COLO829 (cell line): ENCODE measurements at regions not wholly inside any gene's neighbourhood (a gene's known extent, or its start where the extent isn't known, plus 50 kb on each side); places are given as distances from the start of the nearest gene placed in this dataset.

ENCODE experiments used
- DNase-seq: peaks from one replicate; pipeline ENCODE4 v3.0.0; 2012; ENCODE audit warnings: low spot score

DNA sequence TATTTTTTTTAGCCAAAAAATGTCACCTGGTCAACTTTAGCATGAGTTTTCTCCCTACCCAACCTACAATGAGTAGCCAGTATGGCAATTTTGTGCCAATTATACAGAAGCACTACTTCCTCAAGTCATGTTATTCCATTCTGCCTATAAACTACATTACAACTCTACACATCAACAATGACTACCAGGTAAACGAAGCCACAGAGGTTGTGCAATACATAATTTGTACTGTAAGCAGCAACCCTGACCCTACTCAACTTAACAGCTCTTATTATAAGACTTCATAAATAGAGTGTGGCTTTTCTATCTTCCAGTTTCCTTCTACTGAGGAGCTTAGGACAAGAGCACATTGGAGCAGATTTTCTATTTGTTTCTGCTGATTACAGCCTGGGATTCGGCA is 160.5 kb downstream of the HS3ST1 start:
- no peak for DNase-seq

DNA sequence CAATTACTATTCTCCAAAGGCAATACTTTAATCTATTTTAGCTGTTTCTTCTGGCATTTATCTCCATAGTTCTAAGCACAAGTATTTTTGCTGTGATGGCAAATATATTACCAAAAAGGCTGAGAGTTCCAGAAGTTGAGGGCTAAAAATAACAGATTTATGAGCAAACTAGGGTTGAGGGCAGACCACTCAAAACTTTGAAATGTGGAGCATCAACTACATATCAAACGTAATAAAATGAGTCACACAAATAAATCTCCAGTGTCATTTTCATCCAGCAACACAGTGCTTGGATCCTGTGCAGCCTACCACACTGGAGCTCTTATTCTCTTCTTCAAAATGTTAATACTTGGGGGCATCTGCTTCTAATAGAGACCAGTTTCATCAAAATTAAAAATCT is 163.9 kb downstream of the HS3ST1 start:
- no peak for DNase-seq

DNA sequence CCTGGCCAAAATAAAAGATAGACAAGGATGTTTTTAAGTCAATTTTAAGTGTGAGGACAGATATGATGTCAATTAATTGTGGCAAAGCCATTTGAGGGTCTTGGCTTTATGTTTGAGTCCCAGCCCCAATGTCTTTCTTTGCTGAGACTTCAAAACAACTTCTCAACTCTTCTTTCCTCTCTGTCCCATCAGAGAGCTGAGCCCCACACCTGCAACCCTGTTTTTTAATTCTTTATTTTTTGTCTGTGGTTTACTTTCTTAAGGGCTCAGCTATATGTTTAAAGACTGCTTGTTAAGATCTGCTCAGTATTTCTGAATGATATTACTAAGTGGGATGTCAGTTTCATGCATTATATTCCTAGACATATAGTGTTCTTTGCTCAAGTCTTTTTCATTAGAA is 164.3 kb downstream of the HS3ST1 start:
- no peak for DNase-seq

DNA sequence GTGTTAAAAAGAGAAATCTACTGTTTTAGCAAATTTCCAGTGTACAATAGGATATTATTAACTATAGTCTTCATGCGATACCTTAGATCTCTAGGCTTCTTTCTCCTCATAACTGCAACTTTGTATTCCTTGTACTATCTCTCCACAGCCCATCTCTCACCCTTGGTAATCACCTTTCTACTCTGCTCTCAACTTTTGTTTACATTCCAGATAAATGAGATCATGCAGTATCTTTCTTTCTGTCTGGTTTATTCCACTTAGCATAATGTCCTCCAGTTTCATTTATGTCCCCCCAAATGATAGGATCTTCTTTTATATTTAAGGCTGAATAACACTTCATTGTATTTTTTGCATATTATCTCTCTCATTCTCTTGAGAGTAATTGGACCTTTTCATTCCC is 165.5 kb downstream of the HS3ST1 start:
- no peak for DNase-seq

DNA sequence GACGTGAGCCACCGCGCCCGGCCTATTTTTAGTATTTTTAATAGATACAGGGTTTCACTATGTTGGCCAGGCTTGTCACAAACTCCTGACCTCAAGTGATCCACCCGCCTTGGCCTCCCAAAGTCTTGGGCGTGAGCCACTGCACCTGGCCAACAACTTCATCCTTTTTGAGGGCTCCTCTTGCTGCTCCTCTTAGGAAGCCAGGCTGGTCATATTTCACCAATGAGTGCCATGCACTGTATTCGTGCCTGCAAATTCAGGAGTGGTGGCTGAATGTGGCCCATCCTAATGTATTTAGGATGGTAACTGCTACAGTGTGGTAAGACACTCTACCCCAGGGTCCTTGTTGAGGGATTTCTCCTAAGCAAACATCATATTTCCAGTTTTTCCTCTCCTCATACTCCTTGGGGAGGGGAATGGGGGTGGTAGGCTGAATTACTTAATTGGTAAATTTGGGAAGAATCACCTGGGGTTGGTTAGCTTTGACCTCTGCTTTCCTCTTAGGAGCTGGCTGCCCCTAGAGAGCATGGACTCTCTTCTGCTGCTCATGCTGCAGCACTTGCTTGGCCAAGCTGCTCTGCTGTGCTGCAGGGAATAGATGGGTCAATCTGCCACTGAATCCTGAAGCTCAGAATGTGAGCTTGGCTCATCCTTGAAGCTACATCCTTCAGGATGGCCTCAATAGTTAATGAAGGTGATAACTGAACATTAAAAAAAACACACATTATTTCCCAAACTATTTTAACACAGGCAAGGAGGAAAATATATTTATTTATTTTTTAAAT is 167.4 kb downstream of the HS3ST1 start:
- DNase-seq: no peak

DNA sequence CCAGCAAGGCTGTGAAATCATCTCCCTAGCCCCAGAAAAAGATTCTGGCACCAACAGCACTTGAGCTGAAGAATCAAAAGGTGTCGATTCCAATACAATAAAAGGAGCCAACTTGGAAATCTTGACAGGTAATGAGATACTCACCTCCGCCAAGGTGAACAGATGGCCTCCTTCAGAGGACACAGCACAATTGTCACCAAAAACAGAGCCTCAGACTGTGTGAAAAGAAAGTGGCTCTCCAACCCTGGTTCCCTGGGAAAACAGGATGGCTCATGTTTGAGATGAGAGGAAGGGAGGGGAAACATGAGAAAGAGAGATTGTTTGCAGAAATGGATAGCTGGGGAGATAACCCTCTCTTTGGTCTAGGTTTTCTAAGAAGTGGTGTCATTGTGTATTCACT is 168.9 kb downstream of the HS3ST1 start:
- no peak for DNase-seq

DNA sequence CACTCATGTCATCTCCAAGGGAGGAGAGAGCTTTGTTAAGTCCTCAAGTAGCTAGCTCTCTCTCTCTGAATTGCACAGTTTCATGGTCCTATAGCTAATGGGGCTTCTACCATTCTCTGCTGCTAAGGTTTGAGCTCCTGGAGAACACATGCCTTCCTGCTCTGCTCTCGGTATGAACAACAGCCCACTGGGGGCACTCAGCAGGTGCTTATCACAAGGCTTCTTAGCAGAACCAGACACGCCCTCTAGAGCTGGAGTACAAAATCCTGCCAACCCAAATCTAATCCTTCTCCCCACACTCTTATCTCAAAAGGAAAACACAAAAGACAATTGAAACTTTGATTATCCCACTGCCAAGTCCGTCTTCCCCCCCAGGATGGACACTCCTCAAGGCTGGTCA is 176.5 kb downstream of the HS3ST1 start:
- DNase-seq: no peak

DNA sequence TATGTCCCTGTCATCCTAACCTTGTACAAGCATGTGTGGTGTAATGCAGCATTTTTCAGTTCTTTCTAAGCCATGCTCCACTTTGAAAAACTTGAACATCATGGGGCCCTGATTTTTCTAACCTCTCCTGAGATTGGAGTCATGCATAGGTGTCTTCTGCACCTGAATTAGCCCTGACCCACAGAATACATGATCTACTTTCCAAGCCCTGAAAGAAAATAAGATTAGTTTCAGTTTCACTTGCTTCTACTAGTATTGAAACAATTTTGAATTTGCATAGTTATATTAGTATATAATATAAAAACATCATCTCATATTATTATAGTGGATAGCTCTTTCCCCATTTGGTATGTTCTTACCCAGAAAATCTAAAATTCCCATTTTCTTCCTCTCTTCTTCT is 178.2 kb downstream of the HS3ST1 start:
- no peak for DNase-seq

DNA sequence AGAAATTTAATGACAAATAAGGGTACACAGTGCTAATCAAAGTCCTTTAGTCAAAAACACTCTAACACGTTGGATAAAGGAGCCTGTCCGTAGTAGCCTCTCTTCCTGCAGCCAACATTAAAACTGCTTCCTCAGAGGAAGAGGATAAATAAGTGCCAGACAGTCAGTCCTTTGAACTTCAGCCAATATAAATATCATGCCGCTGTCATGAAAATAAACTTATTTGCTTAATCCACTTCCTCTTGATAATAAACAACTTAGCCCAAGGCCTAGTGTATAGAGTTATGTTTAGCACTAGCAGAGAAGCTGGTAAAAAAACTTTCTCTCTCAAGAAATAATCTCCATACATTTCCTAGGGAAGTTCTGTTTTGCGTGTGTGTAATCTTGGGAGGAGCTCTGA is 196.7 kb downstream of the HS3ST1 start:
- no peak for DNase-seq

DNA sequence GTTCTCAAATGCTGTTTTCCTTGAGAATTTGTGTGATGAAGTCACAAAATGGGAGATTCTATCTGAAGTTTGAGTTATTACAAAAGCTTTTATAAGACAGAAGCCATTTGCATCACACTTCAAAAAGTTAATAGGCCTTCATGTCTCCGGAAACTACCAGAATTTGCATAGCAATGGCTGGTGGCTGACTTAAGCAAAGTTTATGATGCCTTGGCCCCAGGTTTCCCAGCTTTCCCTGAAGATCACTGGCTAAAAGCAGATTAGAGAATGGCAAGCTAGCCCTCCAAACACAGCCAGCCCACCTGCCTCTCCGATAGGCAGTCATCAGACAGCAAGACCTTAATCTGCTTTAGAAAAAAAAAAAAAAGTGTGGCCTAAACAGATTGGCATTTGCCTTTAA is 197.8 kb downstream of the HS3ST1 start:
- DNase-seq: no peak

DNA sequence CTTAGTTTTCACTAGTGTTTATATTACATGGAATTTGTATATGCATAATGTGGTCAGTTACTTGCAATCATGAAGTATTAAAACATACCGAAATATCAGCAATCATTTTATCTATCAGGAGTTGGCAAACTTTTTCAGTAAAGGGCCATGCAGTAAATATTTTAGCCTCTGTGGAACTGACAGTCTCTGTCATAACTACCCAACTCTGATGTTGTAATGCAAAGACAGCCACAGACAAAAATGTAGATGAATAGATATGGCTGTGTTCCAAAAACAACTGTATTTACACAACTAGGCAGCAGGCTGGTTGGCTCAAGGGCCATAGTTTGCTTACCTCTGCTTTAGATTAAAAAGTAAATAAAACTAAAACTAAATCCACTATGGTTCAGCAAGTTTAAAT is 200.2 kb downstream of the HS3ST1 start:
- no peak for DNase-seq

DNA sequence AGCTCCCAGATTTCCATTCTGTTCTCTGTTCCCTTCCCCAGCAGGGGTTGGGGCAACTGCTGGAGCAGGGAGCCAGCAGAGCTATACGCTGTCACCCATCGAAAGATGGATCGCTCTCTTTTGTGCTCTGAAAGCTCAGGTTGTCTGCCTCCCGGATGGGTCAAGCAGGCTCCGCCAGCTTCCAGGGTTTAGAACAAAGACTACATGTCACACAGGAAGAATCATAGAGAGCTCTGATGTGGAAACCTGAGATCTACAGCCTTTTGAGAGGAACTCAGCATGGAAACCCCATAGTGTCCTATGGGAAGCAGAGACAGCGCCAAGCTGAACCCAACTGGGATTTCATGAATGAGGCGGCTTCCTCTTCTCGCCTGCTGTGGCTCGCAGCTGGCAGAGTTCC is 205.4 kb downstream of the HS3ST1 start:
- no peak for DNase-seq

DNA sequence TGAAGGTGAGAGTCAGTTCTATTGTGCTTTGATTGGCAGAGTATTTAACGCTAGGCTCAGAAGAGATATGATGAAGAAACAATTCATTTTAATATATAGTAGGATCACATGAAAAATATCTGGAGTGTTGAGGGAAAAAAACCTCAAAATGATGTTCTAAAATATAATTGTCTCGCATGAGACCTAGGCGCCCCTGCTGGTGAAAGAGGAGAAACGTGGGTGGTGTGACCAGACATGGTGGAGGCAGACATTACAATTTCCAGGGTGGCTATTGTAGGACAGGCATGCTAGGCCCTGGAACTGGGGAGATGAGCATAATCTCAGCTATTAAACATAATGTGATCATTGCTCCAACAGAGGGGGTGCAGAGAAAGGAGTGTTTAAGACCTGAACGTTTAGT is 210.0 kb downstream of the HS3ST1 start:
- DNase-seq: no peak

DNA sequence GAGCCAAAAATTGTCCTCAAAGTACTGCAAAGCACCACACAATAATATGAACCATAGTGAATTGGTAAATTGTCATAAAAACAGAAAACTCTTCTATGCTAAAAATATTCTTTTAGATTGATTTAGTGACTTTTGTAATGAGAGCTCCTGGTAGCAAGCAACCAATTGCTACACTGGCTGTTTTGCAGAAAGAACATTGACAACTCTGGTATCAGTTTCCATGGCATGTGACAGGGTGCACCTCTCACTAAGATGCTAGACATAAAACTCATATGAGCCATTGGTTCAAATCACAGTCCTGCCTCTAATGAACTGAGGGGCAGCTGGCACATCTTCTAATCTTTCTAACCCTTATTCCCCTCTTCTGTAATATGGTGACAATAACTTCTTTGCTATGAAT is 212.2 kb downstream of the HS3ST1 start:
- DNase-seq: no peak

DNA sequence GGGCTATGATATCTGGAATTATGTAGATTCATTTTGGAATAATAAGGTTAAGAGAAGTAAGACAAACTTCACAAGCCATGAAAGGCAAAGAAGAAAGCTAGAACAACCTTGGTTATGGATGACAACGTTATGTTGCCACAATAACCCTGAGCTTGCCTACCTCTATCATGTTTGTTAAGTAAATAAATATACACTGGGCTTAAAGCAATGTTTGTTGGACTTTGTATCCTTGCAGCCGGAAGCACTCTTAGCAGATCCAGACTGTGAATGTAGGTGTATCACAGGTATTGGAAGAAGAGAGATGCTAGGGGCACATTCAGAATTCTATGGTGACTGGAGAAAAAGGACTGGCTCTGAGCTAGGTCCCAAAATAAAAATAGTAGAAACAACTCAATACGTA is 214.4 kb downstream of the HS3ST1 start:
- no peak for DNase-seq

DNA sequence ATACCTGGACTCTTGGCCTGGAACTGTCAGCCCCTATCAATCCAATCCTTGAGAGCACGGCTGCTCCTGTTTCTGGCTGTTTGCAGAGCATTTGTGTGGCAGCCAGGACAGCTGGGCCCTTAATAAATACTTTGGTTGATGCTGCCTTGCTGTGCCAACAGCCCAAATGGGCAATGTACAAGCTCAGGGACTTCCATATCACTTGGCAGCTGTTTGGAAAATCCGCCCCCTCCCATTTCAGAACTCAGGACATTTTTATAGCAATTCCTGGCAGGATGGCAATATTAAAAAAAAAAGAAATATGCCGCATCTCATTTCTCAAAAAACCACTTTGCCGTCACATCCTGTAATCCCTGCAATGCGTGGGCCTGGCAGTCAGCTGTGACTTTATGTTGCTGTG is 218.9 kb downstream of the HS3ST1 start:
- DNase-seq: no peak

DNA sequence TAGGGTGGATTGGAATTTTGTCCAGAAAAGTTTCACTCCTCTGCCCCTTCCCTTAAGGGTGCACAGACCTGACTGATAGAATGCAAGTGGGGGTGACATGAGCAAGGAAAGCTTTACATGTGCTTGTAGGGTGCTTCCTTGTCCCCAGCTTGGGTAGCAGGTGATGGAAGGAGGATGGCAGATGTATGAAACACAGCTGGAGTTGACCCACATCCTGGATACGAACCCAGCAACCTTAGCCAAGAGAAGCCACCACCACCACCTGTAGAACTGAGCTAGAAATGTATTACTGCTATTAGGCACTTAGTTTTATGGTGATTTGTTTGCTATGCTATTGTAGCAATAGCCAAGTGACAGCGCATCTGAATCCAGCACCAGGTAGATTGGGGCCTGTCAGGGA is 227.4 kb downstream of the HS3ST1 start:
- DNase-seq: no peak

DNA sequence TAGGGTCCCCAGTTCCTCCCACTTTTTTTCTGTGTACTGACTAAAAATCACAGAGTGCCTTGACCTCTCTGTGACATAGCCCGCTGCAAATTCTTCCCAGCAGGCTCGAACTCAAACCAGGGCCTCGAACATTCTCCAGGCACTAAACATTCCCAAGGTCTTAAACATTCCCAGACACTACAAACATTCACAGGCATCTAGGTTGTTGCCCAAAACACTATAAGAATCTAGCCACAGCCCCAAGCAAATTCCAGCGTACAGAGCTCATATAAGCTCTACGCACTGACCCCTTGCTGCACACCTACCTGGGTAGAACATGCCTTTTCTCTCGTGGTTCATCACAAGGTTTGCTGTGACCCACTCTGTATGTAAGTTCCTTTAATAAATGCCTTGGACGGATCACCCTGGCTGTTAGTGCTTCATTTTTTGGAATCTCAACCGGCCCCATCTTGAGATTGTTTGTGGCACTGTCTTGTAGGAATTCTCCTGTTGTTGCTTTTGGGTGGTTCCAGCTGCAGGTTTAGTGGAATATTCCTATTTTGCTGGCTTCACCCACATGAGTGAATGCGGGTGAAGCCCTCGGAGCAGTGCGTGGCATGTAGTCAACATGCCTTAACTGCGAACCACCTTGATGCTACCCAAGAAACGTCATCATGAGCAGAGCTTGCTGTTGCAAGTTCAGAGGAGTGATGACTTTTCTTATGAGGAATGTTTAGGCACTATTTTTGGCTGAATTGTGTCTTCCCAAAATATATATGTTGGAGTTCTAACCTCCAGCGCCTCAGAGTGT is 230.0 kb downstream of the HS3ST1 start:
- DNase-seq: no peak

DNA sequence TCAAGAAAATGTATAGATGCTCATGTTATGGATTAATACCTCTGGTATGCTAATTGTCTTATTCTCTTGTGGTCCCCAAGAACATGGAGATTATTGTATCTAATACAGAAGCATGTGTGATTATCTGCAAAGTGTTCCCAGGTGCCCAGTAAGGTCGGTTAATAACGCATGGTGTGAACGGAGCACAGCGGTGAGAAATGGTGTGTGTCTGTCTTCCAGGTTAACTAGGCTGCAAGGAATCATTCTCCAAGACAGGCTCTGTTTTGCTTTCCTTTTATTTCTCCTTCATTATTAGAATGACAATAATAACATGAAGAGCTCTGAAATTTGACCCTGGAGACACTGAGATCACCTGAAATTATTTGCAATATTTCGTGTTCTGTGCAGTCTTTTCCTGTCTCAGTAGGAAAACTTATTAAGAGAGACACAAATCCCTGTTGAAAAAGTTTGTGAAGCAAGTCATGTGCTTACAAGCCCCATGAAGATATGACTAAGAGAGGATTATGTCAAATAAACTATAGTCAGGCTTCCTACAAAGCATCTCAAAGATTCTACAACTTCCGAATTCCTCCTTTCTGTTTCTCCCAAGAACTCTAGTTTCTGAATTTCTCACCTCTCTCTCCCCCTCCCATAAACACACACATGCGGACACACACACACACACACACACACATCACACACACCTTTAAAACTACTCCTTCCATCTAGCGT is 230.9 kb downstream of the HS3ST1 start:
- DNase-seq: no peak

DNA sequence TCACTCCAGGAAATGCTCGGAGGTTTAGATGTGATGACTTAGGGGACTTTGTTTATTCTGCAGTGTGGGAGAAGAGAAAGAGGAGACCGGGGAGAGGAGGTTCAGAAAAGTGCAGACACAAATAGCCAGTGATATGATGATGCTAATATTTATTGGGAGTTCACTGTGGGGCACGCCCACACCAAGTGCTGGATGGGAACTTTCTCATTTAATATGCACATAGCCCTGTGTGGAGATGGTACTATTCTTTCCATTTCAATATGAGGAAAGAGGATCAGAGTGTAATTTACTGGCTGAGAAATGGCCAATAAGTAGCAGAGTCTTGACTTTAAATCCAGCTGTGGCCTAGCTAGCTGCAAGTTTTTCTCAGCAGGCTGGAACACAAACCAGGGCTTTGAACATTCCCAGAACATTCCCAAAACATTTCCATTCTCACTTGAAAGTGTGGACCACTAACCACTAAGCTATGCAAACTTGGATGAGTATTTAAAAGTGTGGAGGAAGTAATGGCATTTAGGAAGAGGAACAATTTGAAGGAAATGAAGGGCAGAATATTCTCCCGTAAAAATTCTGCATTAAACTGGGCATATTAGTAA is 231.7 kb downstream of the HS3ST1 start:
- no peak for DNase-seq

DNA sequence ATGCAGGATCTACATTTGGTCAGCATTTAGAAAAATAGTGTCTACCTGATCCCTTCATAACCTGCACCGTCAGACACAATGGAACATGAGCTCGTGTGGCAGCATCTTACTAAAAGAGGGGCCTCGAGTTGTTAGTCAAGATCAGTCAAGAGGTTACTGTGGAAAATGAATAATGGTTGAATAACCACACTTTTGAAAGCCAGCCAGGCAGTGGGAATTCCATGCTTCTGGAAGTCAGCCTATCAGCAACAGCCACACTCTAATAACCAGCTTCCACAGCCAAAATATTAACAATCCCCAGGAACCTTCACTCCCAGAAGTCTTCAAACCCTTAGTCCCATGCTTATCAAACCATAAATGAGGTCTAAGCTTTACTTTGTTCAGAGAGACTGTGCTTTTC is 234.3 kb downstream of the HS3ST1 start:
- no peak for DNase-seq

DNA sequence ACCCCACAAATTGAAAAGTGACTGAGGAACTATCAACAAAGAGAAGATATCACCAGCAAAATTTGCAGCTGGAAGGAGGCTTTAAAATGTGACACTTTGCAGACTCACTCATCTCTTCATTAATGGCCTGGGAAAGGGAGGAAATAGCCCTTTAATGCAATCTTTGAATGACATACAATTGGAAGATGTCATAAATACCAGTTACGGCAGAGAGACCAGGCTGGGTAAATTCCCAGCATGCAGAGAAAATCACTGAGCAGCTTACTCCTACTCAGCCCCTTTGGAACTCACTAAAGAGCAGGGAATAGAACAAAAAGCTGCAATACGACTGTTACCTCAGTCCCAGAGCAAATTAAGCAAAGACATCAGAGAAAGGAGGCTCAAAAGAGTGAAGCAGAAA is 238.9 kb downstream of the HS3ST1 start:
- DNase-seq: no peak

DNA sequence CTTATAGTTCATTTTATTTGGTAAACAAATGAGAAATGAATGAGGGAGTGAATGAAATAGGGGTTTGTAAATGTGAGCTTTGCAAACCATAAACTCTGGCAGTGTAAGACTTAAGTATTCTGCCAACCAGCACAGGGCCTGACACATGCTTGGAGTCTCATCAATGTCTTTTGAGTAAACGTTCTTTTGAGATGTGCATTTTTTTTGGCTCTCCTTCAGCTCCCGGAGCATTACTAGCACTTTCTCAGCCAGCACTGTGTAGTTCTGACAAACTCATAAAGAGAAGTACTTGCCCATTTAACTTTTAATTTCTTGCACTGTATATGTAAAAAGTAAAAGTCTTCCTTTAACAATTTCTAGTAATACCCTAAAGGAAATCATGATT is 245.3 kb downstream of the HS3ST1 start:
- no peak for DNase-seq
